Adrenal gland (tissue), 9 donors: ENCODE measurements at regions not wholly inside any gene's neighbourhood (a gene's known extent, or its start where the extent isn't known, plus 50 kb on each side); places are given as distances from the start of the nearest gene placed in this dataset.

ENCODE experiments used
- DNase-seq, 7 donors: peaks; one replicate each; pipeline ENCODE4 v3.0.0-alpha.2; 2019 to 2020
- H3K27ac ChIP-seq, 5 donors: fragments of 200-600 bp; sonication (generic) in 4 of 5; 1 replicate in 3 of 5; 2 replicates in 2 of 5; pipeline versions ENCODE4 v1.5.1 to v1.8.0; 2016 to 2020; ENCODE audit warnings: mild to moderate bottlenecking in 1 of 5
- H3K27me3 ChIP-seq: fragments of 200-600 bp; 2 replicates; pipeline ENCODE4 v1.8.0; 2021
- H3K36me3 ChIP-seq, 2 donors: fragments of 200-600 bp; replicated peaks in 1 of 2; 1 replicate in 1 of 2; 2 replicates in 1 of 2; pipeline versions ENCODE4 v1.5.1 to v1.8.0; 2018 to 2022
- H3K4me1 ChIP-seq, 2 donors: fragments of 200-600 bp; replicated peaks in 1 of 2; 1 replicate in 1 of 2; 2 replicates in 1 of 2; pipeline versions ENCODE4 v1.5.1 to v1.8.0; 2018 to 2021
- H3K4me3 ChIP-seq, 4 donors: fragments of 200-600 bp; sonication (generic) in 3 of 4; one replicate each; pipeline ENCODE4 v1.5.1; 2016 to 2018
- H3K9me3 ChIP-seq, 3 donors: fragments of 200-600 bp; sonication (generic) in 1 of 3; replicated peaks in 1 of 3; 1 replicate in 2 of 3; 2 replicates in 1 of 3; pipeline versions ENCODE4 v1.5.1 to v1.8.0; 2016 to 2021
- CTCF ChIP-seq, 6 experiments: fragments of 450-650 bp in 4 of 6; fragments of 200-600 bp in 2 of 6; sonication (generic) in 1 of 6; IDR thresholded peaks; 1 replicate in 5 of 6; 2 replicates in 1 of 6; pipeline versions ENCODE4 v1.5.1 to v1.8.0; 2016 to 2021; ENCODE audit warnings: antibody characterized with exemption in 6 of 6, mild to moderate bottlenecking in 2 of 6, moderate library complexity in 1 of 6
- POLR2A ChIP-seq, 2 donors: fragments of 450-650 bp; IDR thresholded peaks; one replicate each; pipeline ENCODE4 v1.6.1; 2017; ENCODE audit warnings: antibody characterized with exemption in 2 of 2, mild to moderate bottlenecking in 2 of 2, moderate library complexity in 1 of 2
- WGBS, 4 donors: extraction: QIAGEN DNeasy Blood & Tissue Kit in 2 of 4; methylation state at CpG; one replicate each; pipeline versions ENCODE4 v1.1.5 to v1.1.7; 2013 to 2017; 5-methylcytosine and 5-hydroxymethylcytosine counted together
- intact Hi-C, 2 donors: fragments of 100-400 bp; cut with DNase I; formaldehyde crosslinking; loops; one replicate each; pipeline versions ENCODE4 v1.14.1 to v1.15.0; 2022 to 2023
- donor health status: healthy with polysubstance abuse.
- donor health status: Bipolar disorder and iron deficiency.
- donor health status: DM: yes; HTN: yes; CAD: no.
- donor health status: DM: no; HTN: no; CAD: no.
- donor health status: DM: no; HTN: no; CAD: no.

DNA sequence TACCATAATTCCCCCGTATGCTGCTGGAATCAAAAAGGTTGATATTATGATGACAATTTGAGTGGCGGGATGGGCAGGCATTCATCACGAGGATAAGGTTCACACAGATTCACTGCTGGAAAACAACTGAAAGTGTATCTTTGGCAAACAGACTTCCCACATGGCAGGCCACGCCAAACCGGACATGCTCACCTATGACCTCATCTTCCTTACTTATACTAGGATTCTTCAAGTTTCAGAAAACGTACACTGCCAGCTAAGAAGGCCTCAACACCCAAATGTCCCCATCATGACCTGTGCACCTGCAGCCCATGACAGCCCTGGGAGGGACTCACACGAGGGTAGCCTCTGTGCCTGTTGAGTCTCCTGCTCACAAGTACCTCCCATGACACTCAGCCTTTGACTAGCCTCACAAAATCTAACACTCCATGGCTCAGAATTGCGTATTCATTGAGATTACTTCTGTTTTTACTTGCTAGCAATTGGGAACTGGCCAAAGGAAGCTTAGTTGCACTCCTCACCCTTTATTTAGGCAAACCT is 259.0 kb upstream of the GHITM start:
- H3K4me1 ChIP-seq, result peaks cover 0 to 12% of the 10 kb centered on the region in 2 donors
- intact Hi-C loops, result no loop called here
- DNase-seq, result peak in 1 of 7 donors; percentile 16
- no peak overlapping the region for H3K4me3 ChIP-seq
- TF ChIP-seq CTCF (IDR thresholded peaks at IDR 0.05) (no peak), POLR2A (IDR thresholded peaks at IDR 0.05) (no peak)
- H3K9me3 ChIP-seq, result no peaks in the 10 kb centered on the region
- H3K36me3 ChIP-seq, result no peaks in the 10 kb centered on the region
- 74 to 87% (median 85%) methylated on average over 8 of the region's 8 CpGs for WGBS, 4 donors
- H3K27ac ChIP-seq, result no peak overlapping the region
- no peaks in the 10 kb centered on the region for H3K27me3 ChIP-seq

DNA sequence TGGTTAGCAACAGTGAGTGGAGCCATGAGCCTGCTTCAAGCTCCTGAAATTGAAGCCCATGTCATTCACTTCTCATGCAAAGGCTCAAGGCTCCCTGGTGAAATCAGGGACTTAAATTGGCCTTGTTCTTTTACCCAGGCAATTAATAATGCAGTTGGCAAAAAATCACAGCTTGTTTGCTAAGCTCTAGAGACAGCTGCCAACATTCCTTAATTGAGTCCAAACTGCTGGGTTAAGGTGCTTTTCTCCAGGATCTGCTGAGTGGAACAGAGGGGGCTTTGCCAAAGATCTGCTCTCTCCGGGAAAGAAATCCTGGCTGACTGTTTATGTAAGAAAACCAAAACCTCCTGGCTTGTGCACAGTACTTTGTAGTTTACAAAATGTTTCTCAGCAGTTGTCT is 257.6 kb upstream of the GHITM start:
- TF ChIP-seq CTCF (IDR thresholded peaks at IDR 0.05) (no peak), POLR2A (IDR thresholded peaks at IDR 0.05) (no peak)
- peak in 4 of 7 donors; percentile 10 to 19 (median 16) for DNase-seq
- H3K27me3 ChIP-seq, result no peaks in the 10 kb centered on the region
- intact Hi-C loops, result no loop called here
- peaks cover 0 to 12% of the 10 kb centered on the region in 2 donors for H3K4me1 ChIP-seq
- no peaks in the 10 kb centered on the region for H3K9me3 ChIP-seq
- no peaks in the 10 kb centered on the region for H3K36me3 ChIP-seq
- no peak overlapping the region for H3K27ac ChIP-seq
- H3K4me3 ChIP-seq, result no peak overlapping the region
- 12 to 40% (median 17%) methylated on average over 1 of the region's 1 CpG for WGBS, 4 donors

GRCh38 chr10:83886871-83887270 is 252.4 kb upstream of the GHITM start:
- TF ChIP-seq POLR2A (IDR thresholded peaks at IDR 0.05) (no peak), CTCF (IDR thresholded peaks at IDR 0.05) (no peak)
- Histone ChIP-seq H3K4me3 (no peak overlapping the region), H3K36me3 (no peaks in the 10 kb centered on the region), H3K4me1 (peaks cover 0 to 3% of the 10 kb centered on the region in 2 donors), H3K9me3 (no peaks in the 10 kb centered on the region), H3K27ac (no peak overlapping the region), H3K27me3 (no peaks in the 10 kb centered on the region)
- intact Hi-C loops, result no loop called here
- DNase-seq, result no peak
- 75 to 81% (median 78%) methylated on average over 5 of the region's 5 CpGs for WGBS, 4 donors

DNA sequence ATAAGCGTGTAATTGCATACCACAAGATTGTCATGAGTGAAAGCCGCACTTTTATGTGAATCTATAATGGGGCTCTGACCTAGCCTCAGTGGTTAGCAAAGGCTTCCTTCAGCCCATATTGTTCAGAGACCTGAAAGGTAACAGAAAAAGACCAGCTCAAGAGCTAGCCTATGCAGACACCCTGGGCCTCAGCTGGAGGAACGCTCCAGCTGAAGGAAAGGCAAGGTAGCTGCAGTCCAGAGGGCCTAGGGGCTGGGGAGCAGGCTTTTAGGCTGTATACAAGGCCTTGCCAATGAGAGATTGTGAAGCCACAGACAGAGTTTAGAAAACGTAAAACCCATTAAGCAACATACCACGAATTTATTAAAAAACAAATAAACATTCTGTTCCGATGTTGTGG is 246.6 kb upstream of the GHITM start:
- no peak for TF ChIP-seq POLR2A (IDR thresholded peaks at IDR 0.05)
- no peak for TF ChIP-seq CTCF (IDR thresholded peaks at IDR 0.05)
- Histone ChIP-seq H3K27me3 (no peaks in the 10 kb centered on the region), H3K27ac (no peak overlapping the region), H3K4me3 (no peak overlapping the region), H3K9me3 (no peaks in the 10 kb centered on the region), H3K4me1 (no peaks in the 10 kb centered on the region), H3K36me3 (no peaks in the 10 kb centered on the region)
- WGBS, 4 donors, result 80 to 89% (median 85%) methylated on average over 6 of the region's 6 CpGs
- no peak for DNase-seq
- intact Hi-C loops, result no loop called here
